ENCODE measurements at regions not wholly inside any gene's neighbourhood (a gene's known extent, or its start where the extent isn't known, plus 50 kb on each side); places are given as distances from the start of the nearest gene placed in this dataset.

- H3T11ph ChIP-seq (ENCODE audit: low read length), result no peak overlapping the region
- H3K56ac ChIP-seq (ENCODE audit: insufficient read length, low read depth, low read length), result no peak overlapping the region
- H2BK120ac ChIP-seq (ENCODE audit: low read depth, low read length, poor library complexity, severe bottlenecking), result no peak overlapping the region
- peaks cover 14% of the 10 kb centered on the region for H3K4me1 ChIP-seq (ENCODE audit: insufficient read depth, low read length)
- H3K79me2 ChIP-seq (ENCODE audit: insufficient read depth, low read length), result no peaks in the 10 kb centered on the region
- H2BK15ac ChIP-seq (ENCODE audit: low read depth, low read length), result no peak overlapping the region
- H4K20me1 ChIP-seq (ENCODE audit: control insufficient read depth, insufficient read depth, insufficient read length), result no peaks in the 10 kb centered on the region
- H3K4ac ChIP-seq (ENCODE audit: low read depth, low read length), result no peak overlapping the region
- no peak overlapping the region for H3K18ac ChIP-seq (ENCODE audit: insufficient read length, low read depth, low read length)
- H3K9me3 ChIP-seq (ENCODE audit: control insufficient read depth, low read depth, low read length), result no peaks in the 10 kb centered on the region
- H3K36me3 Mint-ChIP-seq (ENCODE audit: insufficient read depth in 1 of 3, low read depth in 3 of 3), result no peaks in the 10 kb centered on the region
- no peak overlapping the region for H2BK12ac ChIP-seq (ENCODE audit: insufficient read length, low read depth, low read length)
- H3K4me1 Mint-ChIP-seq, result peaks cover 35 to 36% of the 10 kb centered on the region in 2 experiments
- no peak overlapping the region for H3K4me2 ChIP-seq (ENCODE audit: insufficient read depth, insufficient read length, low read length)
- H3K9ac ChIP-seq (ENCODE audit: extremely low read depth, insufficient read length, low read length), result no peak overlapping the region
- TF ChIP-seq CTCF (conservative IDR thresholded peaks at IDR 0.05), result no peak
- H3K4me3 Mint-ChIP-seq, result no peak overlapping the region
- no peak overlapping the region for H4K8ac ChIP-seq (replicated peaks; ENCODE audit: insufficient read length, low read depth, low read length)
- peaks cover 56% of the 10 kb centered on the region for H3K27me3 Mint-ChIP-seq (ENCODE audit: low read depth)
- WGBS (ENCODE audit: extremely low coverage, insufficient read length, low lambda C conversion rate), result no CpG with 5 or more reads among the region's 2 CpGs
- H2AK5ac ChIP-seq (ENCODE audit: insufficient read length, low read length), result no peak overlapping the region
- no peaks in the 10 kb centered on the region for H3K79me1 ChIP-seq (ENCODE audit: insufficient read depth, low read depth, low read length, poor library complexity, severe bottlenecking)
- H3K27me3 ChIP-seq (ENCODE audit: insufficient read depth, low read length), result no peaks in the 10 kb centered on the region; the same call in 1 of the 2 replicates
- H3K23ac ChIP-seq (ENCODE audit: insufficient read length, low read depth, low read length), result no peak overlapping the region
- no peak overlapping the region for H4K91ac ChIP-seq (ENCODE audit: insufficient read length, low read depth, low read length)
- no peak overlapping the region for H2BK5ac ChIP-seq (ENCODE audit: insufficient read length, low read length)
- no peak overlapping the region for H2AFZ ChIP-seq (ENCODE audit: low read length)
- H4K5ac ChIP-seq (ENCODE audit: insufficient read length, low read depth, low read length), result no peak overlapping the region
- no peak overlapping the region for H3K14ac ChIP-seq (ENCODE audit: insufficient read depth, low read length)
- no peak overlapping the region for H3K27ac Mint-ChIP-seq
- no peak for DNase-seq
- no peak overlapping the region for H2BK20ac ChIP-seq (ENCODE audit: low read depth, low read length, poor library complexity, severe bottlenecking)
- H3K27ac ChIP-seq (ENCODE audit: insufficient read length, low read depth, low read length), result no peak overlapping the region
- no peaks in the 10 kb centered on the region; a peak in 2 of 5 replicates for H3K9me3 Mint-ChIP-seq
- H3K23me2 ChIP-seq (ENCODE audit: insufficient read length, low read depth, low read length, poor library complexity, severe bottlenecking), result no peaks in the 10 kb centered on the region
Observed at GRCh38 chr9:99606296-99606695, 215.4 kb upstream of the NR4A3 start.
